COR-L47 (cell line): ENCODE measurements at regions not wholly inside any gene's neighbourhood (a gene's known extent, or its start where the extent isn't known, plus 50 kb on each side); places are given as distances from the start of the nearest gene placed in this dataset.

Experiments used
- DNase-seq: peaks from one replicate; lab custom pipeline; 2025; lab: John Stamatoyannopoulos, UW

GRCh38 chr16:65793781-65794180 lies 572.7 kb upstream of the CDH5 start:
- DNase-seq: no peak

GRCh38 chr16:65790768-65791167 lies 575.7 kb upstream of the CDH5 start:
- no peak for DNase-seq

- no peak for DNase-seq
Observed at GRCh38 chr16:65789161-65789945, 577.1 kb upstream of the CDH5 start.

- DNase-seq: no peak
Observed at GRCh38 chr16:65788434-65789140, 577.9 kb upstream of the CDH5 start.

GRCh38 chr16:65787921-65788320 lies 578.6 kb upstream of the CDH5 start:
- DNase-seq: no peak

GRCh38 chr16:65786916-65787315 lies 579.6 kb upstream of the CDH5 start:
- DNase-seq: no peak

GRCh38 chr16:65783709-65784474 lies 582.6 kb upstream of the CDH5 start:
- no peak for DNase-seq

- DNase-seq: no peak
Observed at GRCh38 chr16:65782611-65783600, 583.6 kb upstream of the CDH5 start.

- DNase-seq: no peak
Observed at GRCh38 chr16:65781855-65782254, 584.6 kb upstream of the CDH5 start.

- no peak for DNase-seq
Observed at GRCh38 chr16:65781363-65781762, 585.1 kb upstream of the CDH5 start.

GRCh38 chr16:65779201-65779600 lies 587.3 kb upstream of the CDH5 start:
- no peak for DNase-seq

GRCh38 chr16:65776639-65777183 lies 589.8 kb upstream of the CDH5 start:
- DNase-seq: no peak

GRCh38 chr16:65775829-65776228 lies 590.7 kb upstream of the CDH5 start:
- DNase-seq: no peak

GRCh38 chr16:65774350-65774749 lies 592.1 kb upstream of the CDH5 start:
- no peak for DNase-seq

- DNase-seq: no peak
Observed at GRCh38 chr16:65773301-65773874, 593.1 kb upstream of the CDH5 start.

- DNase-seq: no peak
Observed at GRCh38 chr16:65772134-65772732, 594.3 kb upstream of the CDH5 start.

- DNase-seq: no peak
Observed at GRCh38 chr16:65771707-65772106, 594.8 kb upstream of the CDH5 start.

- no peak for DNase-seq
Observed at GRCh38 chr16:65770752-65771151, 595.7 kb upstream of the CDH5 start.

GRCh38 chr16:65769776-65770438 lies 596.6 kb upstream of the CDH5 start:
- DNase-seq: no peak

- DNase-seq: no peak
Observed at GRCh38 chr16:65769055-65769465, 597.4 kb upstream of the CDH5 start.
